C4-2B (cell line): ENCODE measurements at regions not wholly inside any gene's neighbourhood (a gene's known extent, or its start where the extent isn't known, plus 50 kb on each side); places are given as distances from the start of the nearest gene placed in this dataset.
"Not testable (repeated sequence)": the region's sequence is repeated elsewhere in the genome, so short reads cannot be mapped to it uniquely, and the experiment has no call there.

Experiments
- H3K27ac ChIP-seq: fragments of 450-650 bp; 2 replicates; pipeline ENCODE4 v1.5.1; 2017
- CTCF ChIP-seq: fragments of 450-650 bp; conservative IDR thresholded peaks from 2 replicates; pipeline ENCODE4 v1.5.1; 2017; ENCODE audit warnings: mild to moderate bottlenecking

GRCh38 chr6:60402490-60402889, 1883.5 kb downstream of the KHDRBS2 start:
- not testable (repeated sequence) for H3K27ac ChIP-seq

DNA sequence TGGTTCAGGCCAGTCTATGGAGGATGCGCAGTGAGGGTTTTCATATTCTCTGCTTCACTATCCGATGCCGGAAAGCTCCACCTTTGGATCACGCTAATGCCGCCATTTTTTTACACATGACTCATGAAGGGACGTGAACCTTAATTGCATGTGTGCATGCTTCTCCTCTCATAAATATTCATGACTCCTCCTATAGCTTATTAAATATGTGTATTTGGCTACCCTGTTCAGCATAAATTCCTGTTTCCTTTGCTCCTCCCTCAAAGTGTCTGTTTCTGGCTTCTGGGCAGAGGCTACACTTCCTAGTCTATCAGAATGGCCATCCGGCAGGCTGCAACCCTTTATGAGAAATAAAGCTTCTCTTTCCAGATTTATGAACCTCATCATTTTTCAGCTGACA, 1890.8 kb downstream of the KHDRBS2 start:
- H3K27ac ChIP-seq: not testable (repeated sequence)

DNA sequence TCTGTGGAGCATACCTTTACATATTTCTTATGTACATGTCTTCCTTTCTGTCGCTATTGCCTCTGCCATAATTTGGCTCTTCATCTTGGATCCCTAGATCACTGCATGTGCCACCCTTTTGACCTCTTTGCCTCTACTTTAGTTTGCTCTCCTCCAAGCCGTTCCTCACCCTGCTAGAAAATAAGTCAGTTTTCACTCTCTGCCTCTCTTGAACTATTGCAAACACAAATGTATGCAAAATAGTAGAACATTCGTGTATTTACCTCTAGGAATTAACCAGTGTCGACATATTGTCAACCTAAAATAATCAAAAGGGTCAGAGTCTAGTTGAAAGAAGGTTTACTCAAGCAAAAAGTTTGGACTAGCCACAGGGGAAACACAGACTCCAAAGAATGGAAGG, 1893.1 kb downstream of the KHDRBS2 start:
- H3K27ac ChIP-seq: not testable (repeated sequence)

DNA sequence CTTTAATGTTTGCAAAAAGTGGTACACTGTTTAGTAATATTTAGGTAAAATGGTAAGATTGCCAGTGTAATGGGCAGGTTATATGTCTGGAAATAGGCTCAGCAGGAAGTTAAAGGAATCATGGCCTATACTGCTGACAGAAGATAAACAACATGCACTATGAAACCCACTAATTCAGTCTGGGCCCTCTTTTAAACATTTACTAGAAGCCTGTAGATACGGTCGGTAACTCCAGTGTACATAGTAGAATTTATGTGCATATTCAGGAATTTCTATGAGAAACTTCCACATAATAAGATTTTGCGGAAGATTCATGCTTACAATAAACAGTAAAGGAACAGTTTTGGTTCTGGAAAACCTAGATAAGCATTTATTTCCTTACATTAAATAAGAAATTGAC, 1896.9 kb downstream of the KHDRBS2 start:
- H3K27ac ChIP-seq: not testable (repeated sequence)

DNA sequence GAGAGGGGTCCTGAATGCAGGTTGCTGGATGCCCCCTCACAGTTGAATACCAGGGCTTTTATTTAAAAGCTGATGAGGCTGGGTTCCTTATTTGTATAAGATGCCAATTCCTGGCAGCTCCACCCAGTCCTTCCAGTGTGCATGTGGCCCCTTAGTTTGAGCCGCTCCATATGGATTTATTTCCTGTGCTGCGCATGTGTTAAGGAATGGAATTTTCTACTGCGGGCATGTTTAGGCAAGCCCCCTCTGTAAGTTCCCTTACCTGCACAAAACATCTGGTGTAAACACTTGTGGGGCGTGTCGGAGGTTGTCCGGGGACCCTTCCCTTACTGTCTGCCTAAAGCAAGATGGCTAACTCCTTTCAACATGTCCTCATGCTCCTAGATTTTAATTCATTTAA, 1901.4 kb downstream of the KHDRBS2 start:
- not testable (repeated sequence) for H3K27ac ChIP-seq

DNA sequence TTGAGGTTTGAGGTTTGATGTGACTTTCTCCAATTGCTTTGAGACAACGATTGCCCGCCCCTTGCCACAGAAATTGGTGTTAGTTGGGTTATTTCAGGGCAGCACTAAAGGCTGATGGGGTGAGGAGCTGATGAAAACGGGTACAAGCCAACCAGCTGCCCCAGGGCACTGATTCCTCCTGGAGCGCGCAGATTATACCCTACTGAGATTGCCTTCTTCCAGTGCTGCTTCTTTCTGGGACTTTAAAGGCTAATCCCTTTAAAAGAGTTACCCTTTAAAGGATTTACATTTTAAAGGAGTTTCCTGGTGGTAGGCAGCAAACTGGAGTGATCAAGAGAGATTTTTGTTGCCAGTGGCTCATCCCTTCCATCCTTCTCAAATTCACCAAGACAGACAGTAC, 1903.3 kb downstream of the KHDRBS2 start:
- not testable (repeated sequence) for H3K27ac ChIP-seq

GRCh38 chr6:60374078-60374477, 1911.9 kb downstream of the KHDRBS2 start:
- not testable (repeated sequence) for H3K27ac ChIP-seq

- H3K27ac ChIP-seq: not testable (repeated sequence)
These were observed 1918.2 kb downstream of the KHDRBS2 start for GRCh38 chr6:60367800-60368199.

GRCh38 chr6:60365901-60366300, 1920.1 kb downstream of the KHDRBS2 start:
- not testable (repeated sequence) for H3K27ac ChIP-seq

DNA sequence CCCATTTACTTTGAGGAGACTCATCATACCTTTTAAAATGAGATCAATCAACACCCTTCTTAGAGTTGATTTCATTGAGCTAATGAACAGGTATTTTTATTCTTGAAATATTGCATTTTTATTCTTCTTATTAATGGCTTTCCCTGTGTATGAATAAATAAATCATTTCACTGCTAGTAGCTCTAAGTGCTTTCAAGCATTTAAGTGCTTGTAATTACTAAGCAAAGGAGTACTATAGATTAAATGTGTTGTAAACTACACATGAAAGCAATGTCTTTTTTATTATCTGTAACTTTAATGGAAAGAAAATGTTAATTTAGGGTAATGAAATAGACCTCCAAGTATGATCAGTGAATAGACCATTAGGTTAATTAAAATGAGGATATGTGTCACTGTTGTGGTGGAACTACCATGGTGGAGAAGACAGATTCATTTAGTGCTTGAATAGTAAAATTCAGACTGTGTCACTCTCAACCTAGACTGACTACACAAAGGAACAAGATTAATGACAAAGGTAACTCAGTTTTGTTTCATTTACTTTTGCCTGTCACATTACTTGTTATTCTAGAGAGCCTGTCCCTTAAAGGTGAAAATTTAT, 1943.5 kb downstream of the KHDRBS2 start:
- H3K27ac ChIP-seq: not testable (repeated sequence)

- H3K27ac ChIP-seq: not testable (repeated sequence)
- TF ChIP-seq CTCF: peak; percentile 20
These were observed 1947.5 kb downstream of the KHDRBS2 start for GRCh38 chr6:60338328-60339071.

DNA sequence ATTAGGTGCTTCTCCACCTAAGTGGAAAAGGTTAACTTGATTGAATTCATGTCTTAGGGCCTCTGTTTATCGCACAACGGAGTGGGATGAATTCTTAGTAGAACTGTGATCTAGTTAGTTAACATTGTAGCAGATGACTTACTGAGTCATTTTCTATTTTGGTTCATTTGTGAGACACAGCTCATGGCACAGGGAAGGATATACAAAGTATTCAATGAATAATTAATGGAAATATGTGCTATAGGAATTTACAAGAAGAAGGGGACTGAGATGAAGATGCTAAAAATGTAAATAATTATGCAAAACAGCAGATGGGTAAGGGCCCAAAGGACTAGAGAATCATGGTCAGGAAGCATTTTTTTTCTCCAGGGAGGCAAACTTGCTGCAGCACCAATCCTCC, 1950.9 kb downstream of the KHDRBS2 start:
- H3K27ac ChIP-seq: not testable (repeated sequence)

GRCh38 chr6:60333708-60334107, 1952.3 kb downstream of the KHDRBS2 start:
- H3K27ac ChIP-seq: not testable (repeated sequence)

GRCh38 chr6:60308939-60309338, 1977.1 kb downstream of the KHDRBS2 start:
- H3K27ac ChIP-seq: not testable (repeated sequence)
